ENCODE measurements at regions not wholly inside any gene's neighbourhood (a gene's known extent, or its start where the extent isn't known, plus 50 kb on each side); places are given as distances from the start of the nearest gene placed in this dataset.

DNA sequence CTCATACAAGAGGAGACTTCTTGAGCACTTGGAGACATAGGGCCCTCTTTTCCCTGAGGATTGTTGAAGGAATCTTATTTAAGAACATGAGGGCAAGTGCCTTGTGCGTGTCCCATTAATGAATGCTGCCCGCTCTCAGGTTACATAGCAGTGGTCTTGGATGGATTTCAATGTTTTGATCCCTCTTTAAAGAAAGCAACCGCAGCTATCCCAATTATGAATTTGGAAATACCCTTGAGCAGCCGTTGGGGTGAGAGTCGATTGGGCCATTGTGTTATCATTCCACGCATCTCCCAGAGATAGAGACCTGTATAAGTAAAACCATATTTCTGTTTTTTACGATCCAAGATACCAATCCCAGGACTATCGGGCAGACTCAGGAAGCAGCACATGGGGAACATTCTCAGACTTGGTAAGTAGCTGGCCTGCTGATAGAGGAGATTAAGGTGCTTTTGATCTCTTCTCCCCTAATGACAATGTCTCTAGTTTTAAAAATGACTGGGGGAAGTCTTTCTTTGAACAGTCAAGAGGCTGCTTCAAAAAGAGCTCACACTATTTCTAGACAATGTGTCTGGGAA, 145.3 kb downstream of the MACROH2A1 start:
- no peak for TF ChIP-seq CTCF (IDR thresholded peaks at IDR 0.05)
- no peak for TF ChIP-seq POLR2A (IDR thresholded peaks at IDR 0.05)

All from esophagus squamous epithelium (tissue), 4 donors.